H1 (cell line): ENCODE measurements at regions not wholly inside any gene's neighbourhood (a gene's known extent, or its start where the extent isn't known, plus 50 kb on each side); places are given as distances from the start of the nearest gene placed in this dataset.

Experiments used
- CTCF ChIA-PET: fragments of 300-600 bp; sonication (Branson Sonifier 250); formaldehyde crosslinking; loops from one replicate; lab custom pipeline; 2021; ENCODE audit not compliant: partially characterized antibody; lab: Charles Lee
- POLR2A ChIA-PET: fragments of 300-600 bp; sonication (Branson Sonifier 250); formaldehyde crosslinking; loops from one replicate; lab custom pipeline; 2021; ENCODE audit warnings: inconsistent platforms; ENCODE audit not compliant: partially characterized antibody; lab: Charles Lee
- DNase-seq, 2 experiments: peaks; one replicate each; pipeline versions ENCODE4 v3.0.0 to v3.0.0-alpha.2; 2010 to 2022; ENCODE audit warnings: low spot score in 2 of 2, low read depth in 1 of 2, mixed read lengths in 1 of 2
- FAIRE-seq: peaks from 2 replicates; lab custom pipeline; 2011; peaks lifted over from hg19 to GRCh38; lab: Jason Lieb, UNC
- H2AFZ ChIP-seq: 2 replicates; pipeline ENCODE4 v1.8.1; 2012; ENCODE audit warnings: low read length, inconsistent platforms
- H2AK5ac ChIP-seq: 2 replicates; pipeline ENCODE4 v1.6.1; 2013; ENCODE audit warnings: low read depth, low read length
- H2BK120ac ChIP-seq: replicated peaks from 2 replicates; pipeline ENCODE3; 2013; ENCODE audit warnings: low read depth, low read length, inconsistent platforms
- H2BK12ac ChIP-seq: 2 replicates; pipeline ENCODE4 v1.6.1; 2013; ENCODE audit warnings: low read depth, low read length
- H2BK15ac ChIP-seq: 2 replicates; pipeline ENCODE4 v1.6.1; 2013; ENCODE audit warnings: low read length
- H2BK20ac ChIP-seq: 2 replicates; pipeline ENCODE4 v1.6.1; 2013; ENCODE audit warnings: low read length
- H2BK5ac ChIP-seq: 2 replicates; pipeline ENCODE4 v1.6.1; 2013; ENCODE audit warnings: low read depth, low read length
- H3K14ac ChIP-seq: 2 replicates; pipeline ENCODE4 v1.6.1; 2013; ENCODE audit warnings: inconsistent platforms; ENCODE audit not compliant: insufficient read length
- H3K18ac ChIP-seq: 2 replicates; pipeline ENCODE4 v1.6.1; 2013; ENCODE audit warnings: low read length; ENCODE audit errors: extremely low read depth
- H3K23ac ChIP-seq: 2 replicates; pipeline ENCODE4 v1.6.1; 2013; ENCODE audit warnings: inconsistent platforms; ENCODE audit not compliant: insufficient read length
- H3K23me2 ChIP-seq: 2 replicates; pipeline ENCODE4 v1.6.1; 2013; ENCODE audit warnings: low read depth, low read length
- H3K27ac ChIP-seq: 2 replicates; pipeline ENCODE4 v1.6.1; 2011; ENCODE audit warnings: low read depth, low read length, inconsistent platforms
- H3K27me3 ChIP-seq, 4 experiments: replicated peaks in 1 of 4; 1 replicate in 1 of 4; 2 replicates in 3 of 4; pipeline versions ENCODE4 v1.6.1 to v1.8.1; 2011 to 2013; ENCODE audit warnings: low read length in 3 of 4, mild to moderate bottlenecking in 3 of 4, inconsistent platforms in 2 of 4, mixed read lengths in 2 of 4, moderate library complexity in 1 of 4; ENCODE audit not compliant: control insufficient read depth in 3 of 4, insufficient read depth in 3 of 4; ENCODE audit errors: extremely low read depth in 1 of 4
- H3K36me3 ChIP-seq, 4 experiments: 2 replicates each; pipeline versions ENCODE4 v1.6.1 to v1.8.1; 2011 to 2013; ENCODE audit warnings: mild to moderate bottlenecking in 4 of 4, low read length in 3 of 4, moderate library complexity in 2 of 4, control low read depth in 1 of 4, inconsistent platforms in 1 of 4; ENCODE audit not compliant: insufficient read depth in 4 of 4, control insufficient read depth in 2 of 4
- H3K4ac ChIP-seq: replicated peaks from 2 replicates; pipeline ENCODE3; 2013; ENCODE audit warnings: low read length, low read depth, mixed read lengths, inconsistent platforms; ENCODE audit not compliant: insufficient read length
- H3K4me1 ChIP-seq, 4 experiments: replicated peaks in 1 of 4; 1 replicate in 1 of 4; 2 replicates in 3 of 4; pipeline versions ENCODE4 v1.6.1 to v1.8.1; 2011 to 2013; ENCODE audit warnings: low read length in 3 of 4, inconsistent platforms in 2 of 4, mixed read lengths in 1 of 4; ENCODE audit not compliant: insufficient read depth in 4 of 4, control insufficient read depth in 3 of 4
- H3K4me2 ChIP-seq, 2 experiments: 2 replicates each; pipeline versions ENCODE4 v1.6.1 to v1.8.1; 2011 to 2013; ENCODE audit warnings: low read depth in 2 of 2, low read length in 2 of 2, control low read depth in 1 of 2, inconsistent platforms in 1 of 2, mild to moderate bottlenecking in 1 of 2; ENCODE audit not compliant: insufficient read depth in 1 of 2
- H3K4me3 ChIP-seq, 4 experiments: fragments of 200-600, 300-600 bp in 1 of 4; sonication (generic), shearing (Covaris generic), sonication (Bioruptor Twin) in 1 of 4; 2 replicates each; pipeline versions ENCODE4 v1.5.1 to v1.8.1; 2011 to 2016; ENCODE audit warnings: low read length in 4 of 4, low read depth in 3 of 4, control low read depth in 2 of 4, inconsistent platforms in 2 of 4, mild to moderate bottlenecking in 2 of 4, mixed read lengths in 1 of 4, moderate library complexity in 1 of 4; ENCODE audit not compliant: insufficient read depth in 2 of 4; ENCODE audit errors: extremely low read depth in 1 of 4
- H3K56ac ChIP-seq: replicated peaks from 2 replicates; pipeline ENCODE3; 2013; ENCODE audit warnings: low read depth, mild to moderate bottlenecking, mixed read lengths, low read length, inconsistent platforms; ENCODE audit not compliant: insufficient read length
- H3K79me1 ChIP-seq: 2 replicates; pipeline ENCODE4 v1.6.1; 2013; ENCODE audit warnings: low read depth, low read length, control low read depth
- H3K79me2 ChIP-seq, 2 experiments: 2 replicates each; pipeline versions ENCODE4 v1.6.1 to v1.8.1; 2012 to 2013; ENCODE audit warnings: low read length in 2 of 2, mild to moderate bottlenecking in 2 of 2, inconsistent platforms in 1 of 2; ENCODE audit not compliant: insufficient read depth in 2 of 2, control insufficient read depth in 1 of 2
- H3K9ac ChIP-seq, 4 experiments: replicated peaks in 1 of 4; 1 replicate in 1 of 4; 2 replicates in 3 of 4; pipeline versions ENCODE4 v1.6.1 to v1.8.1; 2011 to 2013; ENCODE audit warnings: low read depth in 3 of 4, low read length in 3 of 4, control low read depth in 2 of 4, mild to moderate bottlenecking in 2 of 4, moderate library complexity in 2 of 4, inconsistent platforms in 1 of 4; ENCODE audit errors: extremely low read depth in 1 of 4
- H3K9me3 ChIP-seq, 2 experiments: 2 replicates each; pipeline versions ENCODE4 v1.6.1 to v1.8.1; 2012 to 2013; ENCODE audit warnings: mild to moderate bottlenecking in 2 of 2, moderate library complexity in 2 of 2, control low read depth in 1 of 2, inconsistent platforms in 1 of 2, low read depth in 1 of 2, low read length in 1 of 2, mixed read lengths in 1 of 2; ENCODE audit not compliant: insufficient read depth in 2 of 2
- H4K20me1 ChIP-seq, 2 experiments: replicated peaks in 1 of 2; 2 replicates each; pipeline versions ENCODE3 to v1.8.1; 2011 to 2013; ENCODE audit warnings: inconsistent platforms in 2 of 2, low read length in 2 of 2, mild to moderate bottlenecking in 1 of 2; ENCODE audit not compliant: insufficient read depth in 2 of 2, control insufficient read depth in 1 of 2
- H4K5ac ChIP-seq: 2 replicates; pipeline ENCODE4 v1.6.1; 2013; ENCODE audit warnings: low read length, low read depth, mixed read lengths, inconsistent platforms; ENCODE audit not compliant: insufficient read length
- H4K8ac ChIP-seq: 2 replicates; pipeline ENCODE4 v1.8.0; 2013; ENCODE audit warnings: mild to moderate bottlenecking, moderate library complexity, low read length, inconsistent platforms; ENCODE audit not compliant: insufficient read depth; ENCODE audit errors: extremely low read depth
- H4K91ac ChIP-seq: replicated peaks from 2 replicates; pipeline ENCODE3; 2013; ENCODE audit warnings: low read length, mixed read lengths, inconsistent platforms; ENCODE audit not compliant: insufficient read length
- CBX5 ChIP-seq: fragments of 300-800, 300-1000 bp; sonication (generic); IDR thresholded peaks from 2 replicates; pipeline ENCODE4 v1.7.1; 2016; ENCODE audit warnings: antibody characterized with exemption, low read length, low read depth
- NANOG ChIP-seq: IDR thresholded peaks from 2 replicates; pipeline ENCODE4 v1.6.1; 2011; ENCODE audit warnings: low read length, low read depth, mild to moderate bottlenecking, inconsistent platforms; ENCODE audit not compliant: insufficient read depth, poor library complexity, severe bottlenecking
- WGBS, 2 experiments: shearing (Covaris generic) in 1 of 2; methylation state at CpG; one replicate each; pipeline versions ENCODE4 v1.1.6 to v1.1.7; 2013 to 2015; ENCODE audit warnings: low lambda C conversion rate in 2 of 2, mixed read lengths in 2 of 2, inconsistent platforms in 1 of 2, low coverage in 1 of 2, missing lambda C conversion rate in 1 of 2; ENCODE audit not compliant: insufficient replicate concordance in 2 of 2, insufficient coverage in 1 of 2, insufficient read length in 1 of 2; ENCODE audit errors: extremely low coverage in 1 of 2, missing lambda C conversion rate in 1 of 2; 5-methylcytosine and 5-hydroxymethylcytosine counted together

- no peak overlapping the region for H3K27ac ChIP-seq
- DNase-seq (no peak), FAIRE-seq (no peak)
- no peak overlapping the region for H2BK12ac ChIP-seq
- H2BK20ac ChIP-seq = no peak overlapping the region
- H4K20me1 ChIP-seq = no peaks in the 10 kb centered on the region
- H3K79me1 ChIP-seq = no peaks in the 10 kb centered on the region
- H3K9ac ChIP-seq = no peak overlapping the region
- H3K79me2 ChIP-seq = no peaks in the 10 kb centered on the region
- H2AK5ac ChIP-seq = no peak overlapping the region
- no peak overlapping the region for H4K8ac ChIP-seq
- no peaks in the 10 kb centered on the region for H3K23me2 ChIP-seq
- H3K4me1 ChIP-seq = 0 out of 7 replicates have a peak, but pooled peaks cover 0 to 2% (median 0%) of the 10 kb centered on the region in 4 experiments
- no peaks in the 10 kb centered on the region for H3K36me3 ChIP-seq
- no peak for TF ChIP-seq NANOG
- TF ChIP-seq CBX5 = no peak
- no peak overlapping the region for H3K4me3 ChIP-seq
- no peak overlapping the region for H2AFZ ChIP-seq
- no peaks in the 10 kb centered on the region for H3K9me3 ChIP-seq
- no peaks in the 10 kb centered on the region for H3K27me3 ChIP-seq
- POLR2A ChIA-PET = no interaction called here
- no peak overlapping the region for H2BK15ac ChIP-seq
- no peak overlapping the region for H4K91ac ChIP-seq
- CTCF ChIA-PET = no interaction called here
- H2BK5ac ChIP-seq = no peak overlapping the region
- WGBS, 2 experiments = 94% methylated on average over 3 of the region's 3 CpGs; no CpG with 5 or more reads in 1 of the 2 experiments
- no peak overlapping the region for H3K14ac ChIP-seq
- no peak overlapping the region for H3K4ac ChIP-seq
- no peak overlapping the region for H3K23ac ChIP-seq
- H3K18ac ChIP-seq = no peak overlapping the region
- no peak overlapping the region for H3K4me2 ChIP-seq
- H4K5ac ChIP-seq = no peak overlapping the region
- no peak overlapping the region for H3K56ac ChIP-seq
- no peak overlapping the region for H2BK120ac ChIP-seq
Measured at GRCh38 chrX:25277574-25277973, 261.8 kb upstream of the ARX start.
